ENCODE measurements at regions not wholly inside any gene's neighbourhood (a gene's known extent, or its start where the extent isn't known, plus 50 kb on each side); places are given as distances from the start of the nearest gene placed in this dataset.

DNA sequence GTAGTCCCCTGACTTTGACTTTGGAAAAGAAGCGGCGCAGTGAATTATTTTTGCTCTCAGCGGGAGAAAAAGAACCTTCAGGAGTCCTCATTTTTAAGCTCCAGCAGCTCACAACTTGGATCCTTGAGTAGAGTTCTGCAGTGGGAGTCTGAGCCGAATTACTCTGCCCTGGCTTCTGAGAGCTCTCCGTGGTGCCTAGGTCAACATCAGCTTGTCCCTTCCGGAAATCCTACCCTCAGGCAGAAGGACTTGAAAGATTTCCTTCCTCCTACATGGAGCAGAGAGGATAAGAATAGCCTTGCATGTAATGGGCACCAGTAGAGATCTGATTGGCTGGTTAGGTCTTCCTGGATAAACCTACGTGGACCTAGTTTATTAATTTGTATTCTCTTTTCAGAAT, 549.7 kb upstream of the TENM3 start:
- DNase-seq (ENCODE audit: low read depth, low spot score), result no peak
- TF ChIP-seq CTCF (IDR thresholded peaks at IDR 0.05 in 2 of 3, conservative IDR thresholded peaks at IDR 0.05 in 1 of 3; ENCODE audit: borderline replicate concordance in 1 of 3, insufficient read depth in 1 of 3, low read depth in 2 of 3, low read length in 2 of 3), result no peak
- TF ChIP-seq EZH2phosphoT487 (IDR thresholded peaks at IDR 0.05; ENCODE audit: borderline replicate concordance), result no peak
- no peak for TF ChIP-seq EGR1 (IDR thresholded peaks at IDR 0.05; ENCODE audit: low read depth)
- no peak for TF ChIP-seq ZBTB33 (IDR thresholded peaks at IDR 0.05; ENCODE audit: extremely low read depth, insufficient replicate concordance, low read length)
- TF ChIP-seq MAX (IDR thresholded peaks at IDR 0.05), result no peak
- TF ChIP-seq SIN3A (IDR thresholded peaks at IDR 0.05; ENCODE audit: low read depth), result no peak
- TF ChIP-seq POLR2A (IDR thresholded peaks at IDR 0.05; ENCODE audit: borderline replicate concordance, extremely low read depth, insufficient read depth, insufficient read length), result no peak
- TF ChIP-seq JUND (IDR thresholded peaks at IDR 0.05), result no peak
- no peak for TF ChIP-seq SRF (IDR thresholded peaks at IDR 0.05; ENCODE audit: low read depth)
- no peak for TF ChIP-seq EZH2 (IDR thresholded peaks at IDR 0.05)
- TF ChIP-seq TCF7L2 (IDR thresholded peaks at IDR 0.05; ENCODE audit: borderline replicate concordance, extremely low read depth, insufficient read depth, insufficient read length), result no peak
- no peak for TF ChIP-seq FOSL1 (IDR thresholded peaks at IDR 0.05; ENCODE audit: low read depth)
- no peak for TF ChIP-seq POLR2AphosphoS5 (IDR thresholded peaks at IDR 0.05; ENCODE audit: low read depth, low read length)
- no peak for TF ChIP-seq CEBPB (IDR thresholded peaks at IDR 0.05; ENCODE audit: low read depth)
- TF ChIP-seq RAD21 (IDR thresholded peaks at IDR 0.05; ENCODE audit: low read depth), result no peak
- Histone ChIP-seq H3K79me2 (ENCODE audit: insufficient read depth, low read length) (no peaks in the 10 kb centered on the region), H3K27me3 (ENCODE audit: insufficient read depth, low read length) (no peaks in the 10 kb centered on the region; the same call in 1 of the 2 replicates), H3K4me3 (replicated peaks in 1 of 2; ENCODE audit: low read depth in 1 of 2, low read length in 2 of 2) (no peak overlapping the region), H4K20me1 (ENCODE audit: insufficient read depth) (no peaks in the 10 kb centered on the region), H2AFZ (ENCODE audit: low read depth, low read length, poor library complexity, severe bottlenecking) (no peak overlapping the region), H3K27ac (ENCODE audit: low read depth, low read length) (no peak overlapping the region), H3K9me2 (ENCODE audit: insufficient read depth) (no peaks in the 10 kb centered on the region), H3K4me2 (ENCODE audit: low read length) (no peak overlapping the region), H3K9ac (ENCODE audit: low read length) (no peak overlapping the region), H3K9me3 (ENCODE audit: control insufficient read depth in 1 of 2, insufficient read depth in 1 of 2, low read depth in 1 of 2, low read length in 2 of 2) (no peaks in the 10 kb centered on the region), H3K36me3 (ENCODE audit: control insufficient read depth in 1 of 2, insufficient read depth in 2 of 2, low read length in 2 of 2) (no peaks in the 10 kb centered on the region), H3K4me1 (ENCODE audit: control insufficient read depth in 1 of 2, insufficient read depth in 2 of 2, low read length in 2 of 2) (no peaks in the 10 kb centered on the region)
- BruUV-seq (replicated peaks), result no TSS peak
- CTCF ChIA-PET, result no interaction called here
- ATAC-seq, result no peak
- POLR2A ChIA-PET, result no interaction called here
- RAD21 ChIA-PET (ENCODE audit: low non-redundant PET in 1 of 2, low total read pairs in 2 of 2, uncharacterized antibody in 2 of 2, unreplicated experiment in 2 of 2), result no interaction called here
- intact Hi-C loops (cut with micrococcal nuclease), result no loop called here

All from HCT116 (cell line).